Cardiac muscle cell (in vitro differentiated cells and primary cell): ENCODE measurements at regions not wholly inside any gene's neighbourhood (a gene's known extent, or its start where the extent isn't known, plus 50 kb on each side); places are given as distances from the start of the nearest gene placed in this dataset.

Source experiments
- DNase-seq, 2 donors: peaks; one replicate each; pipeline versions ENCODE4 v3.0.0 to v3.0.0-alpha.2; 2010 to 2017; ENCODE audit warnings: low read depth in 1 of 2, low spot score in 1 of 2
- H3K27ac ChIP-seq: fragments of 200-600 bp; sonication (generic); 2 replicates; pipeline ENCODE4 v1.5.1; 2016
- H3K27me3 ChIP-seq: fragments of 200-600 bp; sonication (generic); 2 replicates; pipeline ENCODE4 v1.6.0; 2016; ENCODE audit warnings: control low read depth
- H3K36me3 ChIP-seq: fragments of 200-600 bp; sonication (generic); 2 replicates; pipeline ENCODE4 v1.5.1; 2016; ENCODE audit warnings: control low read depth
- H3K4me1 ChIP-seq: fragments of 200-600 bp; sonication (generic); 2 replicates; pipeline ENCODE4 v1.8.1; 2017; ENCODE audit warnings: low read depth, mild to moderate bottlenecking, mixed run types
- H3K4me3 ChIP-seq: fragments of 200-600 bp; sonication (generic); 2 replicates; pipeline ENCODE4 v1.5.1; 2016; ENCODE audit warnings: mild to moderate bottlenecking
- H3K9me3 ChIP-seq: fragments of 200-600 bp; sonication (generic); 2 replicates; pipeline ENCODE4 v1.5.1; 2017; ENCODE audit warnings: low read depth, mild to moderate bottlenecking, control low read depth
- TF ChIP-seq, protein P1 (sequence below): IDR thresholded peaks from 2 replicates; pipeline ENCODE4 v1.5.1; 2012; ENCODE audit warnings: low read depth, mild to moderate bottlenecking, low read length

DNA sequence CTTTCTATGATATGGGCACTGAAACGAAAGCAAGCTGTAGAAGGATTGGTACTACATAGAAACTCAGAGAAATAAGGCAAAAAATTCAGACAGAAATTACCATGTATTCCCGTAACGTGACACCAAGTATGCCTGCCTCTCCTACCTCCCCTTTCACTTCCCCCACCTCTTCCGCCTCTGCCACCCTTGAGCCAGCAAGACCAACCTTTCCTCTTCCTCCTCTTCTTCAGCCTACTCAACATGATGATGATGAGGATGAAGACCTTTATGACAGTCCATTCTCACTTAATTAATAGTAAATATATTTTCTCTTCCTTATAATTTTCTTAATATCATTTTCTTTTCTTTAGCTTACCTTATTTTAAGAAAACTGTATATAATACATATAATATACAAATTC, 188.1 kb upstream of the VGLL2 start:
- Histone ChIP-seq H3K27ac (no peak overlapping the region), H3K9me3 (no peaks in the 10 kb centered on the region), H3K4me3 (no peak overlapping the region), H3K36me3 (no peaks in the 10 kb centered on the region), H3K4me1 (peaks cover 23% of the 10 kb centered on the region), H3K27me3 (no peaks in the 10 kb centered on the region)
- DNase-seq, result no peak
- TF ChIP-seq, protein P1, sequence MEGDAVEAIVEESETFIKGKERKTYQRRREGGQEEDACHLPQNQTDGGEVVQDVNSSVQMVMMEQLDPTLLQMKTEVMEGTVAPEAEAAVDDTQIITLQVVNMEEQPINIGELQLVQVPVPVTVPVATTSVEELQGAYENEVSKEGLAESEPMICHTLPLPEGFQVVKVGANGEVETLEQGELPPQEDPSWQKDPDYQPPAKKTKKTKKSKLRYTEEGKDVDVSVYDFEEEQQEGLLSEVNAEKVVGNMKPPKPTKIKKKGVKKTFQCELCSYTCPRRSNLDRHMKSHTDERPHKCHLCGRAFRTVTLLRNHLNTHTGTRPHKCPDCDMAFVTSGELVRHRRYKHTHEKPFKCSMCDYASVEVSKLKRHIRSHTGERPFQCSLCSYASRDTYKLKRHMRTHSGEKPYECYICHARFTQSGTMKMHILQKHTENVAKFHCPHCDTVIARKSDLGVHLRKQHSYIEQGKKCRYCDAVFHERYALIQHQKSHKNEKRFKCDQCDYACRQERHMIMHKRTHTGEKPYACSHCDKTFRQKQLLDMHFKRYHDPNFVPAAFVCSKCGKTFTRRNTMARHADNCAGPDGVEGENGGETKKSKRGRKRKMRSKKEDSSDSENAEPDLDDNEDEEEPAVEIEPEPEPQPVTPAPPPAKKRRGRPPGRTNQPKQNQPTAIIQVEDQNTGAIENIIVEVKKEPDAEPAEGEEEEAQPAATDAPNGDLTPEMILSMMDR, result no peak

DNA sequence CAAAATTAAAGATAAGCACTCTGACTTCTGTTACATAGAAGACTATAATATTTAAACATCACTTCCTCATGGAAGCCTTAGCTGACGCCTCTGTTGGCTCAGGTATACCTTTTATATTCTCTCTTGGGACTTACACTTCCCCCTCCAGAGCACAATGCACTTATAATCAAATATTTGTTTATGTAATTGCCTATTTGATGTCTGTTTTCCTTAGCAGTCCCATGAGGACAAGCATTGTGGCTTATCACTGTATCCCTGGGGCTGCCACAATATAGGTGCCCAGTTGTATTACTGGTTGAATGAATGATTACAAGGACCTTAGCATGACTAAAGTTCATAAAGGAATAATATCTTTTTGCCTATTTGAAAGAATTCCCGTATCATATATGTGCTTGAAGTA, 186.7 kb upstream of the VGLL2 start:
- H3K4me3 ChIP-seq, result no peak overlapping the region
- H3K9me3 ChIP-seq, result no peaks in the 10 kb centered on the region
- DNase-seq, result no peak
- H3K27ac ChIP-seq, result no peak overlapping the region
- TF ChIP-seq, protein P1, result no peak
- peaks cover 17% of the 10 kb centered on the region for H3K4me1 ChIP-seq
- no peaks in the 10 kb centered on the region for H3K27me3 ChIP-seq
- H3K36me3 ChIP-seq, result no peaks in the 10 kb centered on the region

DNA sequence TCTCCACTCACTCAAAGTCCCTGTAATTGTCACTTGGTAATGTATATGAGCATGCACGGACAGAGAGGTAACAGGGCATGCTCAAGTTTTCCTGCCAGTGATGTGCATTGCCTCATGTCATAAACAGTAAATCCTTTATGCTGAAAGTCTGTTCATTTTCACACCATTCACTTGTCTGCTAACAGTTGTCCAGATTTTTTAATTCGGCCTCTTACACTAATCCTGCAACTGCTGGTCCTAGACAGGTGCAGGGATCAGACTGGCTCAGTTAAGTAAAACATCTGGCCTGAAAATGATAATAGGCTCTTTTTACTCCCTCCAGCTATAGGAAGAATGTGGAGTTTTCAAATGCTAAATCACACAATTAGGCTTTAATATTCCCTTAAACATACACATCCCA, 185.4 kb upstream of the VGLL2 start:
- Histone ChIP-seq H3K27ac (no peak overlapping the region), H3K27me3 (no peaks in the 10 kb centered on the region), H3K4me3 (no peak overlapping the region), H3K9me3 (no peaks in the 10 kb centered on the region), H3K36me3 (no peaks in the 10 kb centered on the region), H3K4me1 (peaks cover 12% of the 10 kb centered on the region)
- no peak for DNase-seq
- TF ChIP-seq, protein P1, result no peak

DNA sequence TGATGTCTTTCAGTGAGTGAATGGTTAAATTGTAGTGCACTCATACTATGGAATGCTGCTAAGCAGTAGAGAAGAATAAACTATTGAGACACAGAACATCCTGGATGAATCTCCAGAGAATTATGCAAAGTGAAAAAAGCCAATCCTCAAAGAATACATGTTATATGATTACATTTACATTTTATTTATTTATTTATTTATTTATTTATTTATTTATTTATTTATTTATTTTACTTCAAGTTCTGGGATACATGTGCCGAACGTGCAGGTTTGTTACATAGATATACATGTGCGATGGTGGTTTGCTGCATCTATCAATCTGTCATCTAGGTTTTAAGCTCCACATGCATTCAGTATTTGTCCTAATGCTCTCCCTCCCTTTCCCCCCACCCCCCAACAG, 175.8 kb upstream of the VGLL2 start:
- TF ChIP-seq, protein P1, result no peak
- Histone ChIP-seq H3K36me3 (no peaks in the 10 kb centered on the region), H3K27ac (no peak overlapping the region), H3K4me3 (no peak overlapping the region), H3K9me3 (no peaks in the 10 kb centered on the region), H3K4me1 (no peaks in the 10 kb centered on the region), H3K27me3 (no peaks in the 10 kb centered on the region)
- DNase-seq, result no peak

DNA sequence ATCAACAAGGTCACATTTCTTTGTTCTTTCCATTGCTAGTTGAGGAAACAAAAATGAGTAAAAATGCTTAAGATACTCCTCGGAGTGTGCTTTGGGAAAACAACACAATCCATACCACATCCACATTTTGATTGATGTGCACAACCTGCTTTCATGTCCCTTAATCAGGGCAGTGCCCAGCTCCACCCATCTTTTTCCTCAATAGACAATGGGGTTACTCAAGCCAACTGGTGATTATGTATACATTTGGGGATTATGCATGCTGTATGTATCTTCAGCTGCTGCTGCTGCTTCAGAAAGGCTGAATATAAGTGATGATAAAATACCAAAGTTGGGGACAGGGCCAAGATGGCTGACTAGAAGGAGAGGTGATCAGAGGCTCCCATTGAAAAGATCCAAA, 155.2 kb upstream of the VGLL2 start:
- H3K36me3 ChIP-seq, result no peaks in the 10 kb centered on the region
- no peaks in the 10 kb centered on the region for H3K27me3 ChIP-seq
- H3K4me3 ChIP-seq, result no peak overlapping the region
- no peaks in the 10 kb centered on the region for H3K9me3 ChIP-seq
- TF ChIP-seq, protein P1, result no peak
- no peaks in the 10 kb centered on the region for H3K4me1 ChIP-seq
- no peak for DNase-seq
- no peak overlapping the region for H3K27ac ChIP-seq

GRCh38 chr6:117110737-117111136, 154.6 kb upstream of the VGLL2 start:
- TF ChIP-seq, protein P1, result no peak
- no peaks in the 10 kb centered on the region for H3K9me3 ChIP-seq
- no peaks in the 10 kb centered on the region for H3K36me3 ChIP-seq
- no peak for DNase-seq
- no peak overlapping the region for H3K4me3 ChIP-seq
- H3K4me1 ChIP-seq, result no peaks in the 10 kb centered on the region
- H3K27ac ChIP-seq, result no peak overlapping the region
- H3K27me3 ChIP-seq, result no peaks in the 10 kb centered on the region
